ENCODE measurements at regions not wholly inside any gene's neighbourhood (a gene's known extent, or its start where the extent isn't known, plus 50 kb on each side); places are given as distances from the start of the nearest gene placed in this dataset.
A peak's percentile ranks its signal among the peaks of the same experiment; 100 is the strongest.
"Not testable (repeated sequence)": the region's sequence is repeated elsewhere in the genome, so short reads cannot be mapped to it uniquely, and the experiment has no call there.

DNA sequence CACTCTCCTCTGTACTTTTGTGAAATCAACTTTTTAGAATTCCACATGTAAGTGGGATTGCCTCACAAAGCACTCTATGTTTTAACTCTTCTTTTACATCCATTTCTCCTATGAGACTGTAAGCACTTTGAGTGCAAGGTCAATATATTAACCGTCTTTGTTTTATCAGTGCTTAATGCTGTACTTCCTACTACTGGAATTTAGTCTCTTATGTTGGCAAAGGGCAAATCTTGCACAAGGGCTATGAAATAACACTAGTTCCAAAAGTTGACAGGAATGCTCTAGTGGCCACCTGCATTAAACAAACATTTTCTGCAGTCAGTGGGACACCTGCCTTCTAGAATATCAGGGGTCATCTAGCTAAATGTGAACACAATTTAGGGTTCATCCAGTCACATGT, 117.5 kb upstream of the SPATA31A3 start:
- CTCF ChIA-PET; H3K4me1 ChIP-seq; H3K27ac ChIP-seq; H3K9me3 ChIP-seq; DNase-seq (ENCODE audit: low read depth in 1 of 2, low spot score in 1 of 2); ATAC-seq; H3K4me3 ChIP-seq; POLR2A ChIA-PET; FAIRE-seq; H3K4me2 ChIP-seq: not testable (repeated sequence)
- WGBS (ENCODE audit: missing lambda C conversion rate), result 40% methylated on average over 1 of the region's 1 CpG

DNA sequence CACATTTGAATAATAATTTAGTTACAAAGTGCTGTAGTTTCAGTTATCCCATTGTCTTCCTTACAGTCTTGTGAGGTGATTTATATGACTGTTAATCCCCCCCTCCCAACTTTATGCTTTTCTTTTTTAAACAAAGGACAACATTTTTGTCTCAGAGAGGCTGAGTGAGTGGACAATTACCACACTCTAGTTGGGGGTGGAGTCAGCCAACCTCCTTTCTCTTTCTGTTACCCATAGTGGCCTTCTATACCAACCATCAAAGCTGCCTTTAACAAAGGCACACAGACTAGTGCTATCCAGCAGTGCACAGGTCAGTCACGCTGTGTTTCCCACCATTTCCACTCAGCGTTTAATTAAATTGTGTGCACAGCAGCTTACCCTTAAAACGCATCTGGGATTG, 114.3 kb upstream of the SPATA31A3 start:
- H3K4me2 ChIP-seq; FAIRE-seq; H3K27ac ChIP-seq; H3K9me3 ChIP-seq; ATAC-seq; CTCF ChIA-PET; H3K4me3 ChIP-seq; DNase-seq (ENCODE audit: low read depth in 1 of 2, low spot score in 1 of 2); H3K4me1 ChIP-seq; POLR2A ChIA-PET: not testable (repeated sequence)
- 69% methylated on average over 3 of the region's 3 CpGs for WGBS (ENCODE audit: missing lambda C conversion rate)

DNA sequence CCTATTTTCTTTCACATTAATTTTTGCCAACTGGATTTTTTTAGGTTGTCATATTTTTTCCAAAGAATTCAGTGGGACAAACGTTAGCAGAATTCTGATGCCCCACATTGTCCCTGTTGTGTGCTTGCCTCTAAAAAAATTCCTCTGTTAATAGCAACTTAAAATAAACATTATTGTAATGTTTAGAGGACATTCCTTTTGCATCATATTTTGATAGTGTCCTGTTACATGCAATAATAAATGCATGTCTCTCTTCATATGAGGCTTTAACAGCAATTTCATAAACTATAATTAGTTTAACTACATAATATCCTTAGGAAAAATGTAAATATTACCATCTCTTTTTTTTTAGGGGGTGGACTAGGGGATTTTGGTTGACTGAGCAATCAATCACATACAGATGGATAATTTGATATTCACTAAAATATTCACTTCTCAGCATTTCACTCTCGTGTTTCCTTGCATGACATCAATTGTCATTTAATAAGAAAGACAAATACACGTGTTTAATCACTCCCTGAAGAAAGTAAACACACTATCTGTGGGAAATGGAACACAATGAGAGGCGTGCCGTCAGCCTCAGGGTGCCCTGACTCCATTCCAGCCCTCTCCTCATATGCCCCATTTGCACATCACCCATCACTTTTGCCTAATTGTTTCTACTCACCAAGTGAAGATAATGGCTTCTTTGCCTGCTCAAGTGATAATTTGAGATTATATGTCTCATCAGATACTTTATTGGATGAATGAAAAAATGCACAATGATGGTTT, 110.3 kb upstream of the SPATA31A3 start:
- H3K9me3 ChIP-seq; H3K4me3 ChIP-seq; CTCF ChIA-PET; H3K4me1 ChIP-seq; DNase-seq (ENCODE audit: low read depth in 1 of 2, low spot score in 1 of 2); FAIRE-seq; H3K27ac ChIP-seq; H3K4me2 ChIP-seq; POLR2A ChIA-PET: not testable (repeated sequence)
- ATAC-seq, result peak in 1 of 2 experiments; percentile 81; a peak in 2 of 6 replicates
- WGBS (ENCODE audit: missing lambda C conversion rate), result 29% methylated on average over 3 of the region's 5 CpGs

DNA sequence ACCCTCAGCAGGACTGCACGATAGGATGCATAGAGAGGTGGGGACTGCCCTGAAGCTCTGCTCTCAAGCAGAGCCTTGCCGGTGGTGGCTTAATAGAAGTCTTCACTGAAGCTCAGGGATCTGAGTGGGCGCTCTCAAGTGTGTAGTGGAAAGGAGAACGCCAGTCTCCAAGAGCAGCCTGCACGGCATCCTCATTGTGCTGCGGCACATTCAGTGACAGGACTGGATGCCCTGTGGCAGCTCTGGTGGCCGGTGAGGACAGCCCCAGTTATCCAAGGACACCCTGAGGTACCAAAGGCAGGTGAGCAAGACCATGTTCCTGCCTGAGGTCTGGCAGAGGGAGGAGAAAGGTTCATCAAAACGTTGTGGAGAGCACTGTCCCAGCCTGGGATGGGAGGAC, 98.8 kb upstream of the SPATA31A3 start:
- POLR2A ChIA-PET; DNase-seq (ENCODE audit: low read depth in 1 of 2, low spot score in 1 of 2): not testable (repeated sequence)

DNA sequence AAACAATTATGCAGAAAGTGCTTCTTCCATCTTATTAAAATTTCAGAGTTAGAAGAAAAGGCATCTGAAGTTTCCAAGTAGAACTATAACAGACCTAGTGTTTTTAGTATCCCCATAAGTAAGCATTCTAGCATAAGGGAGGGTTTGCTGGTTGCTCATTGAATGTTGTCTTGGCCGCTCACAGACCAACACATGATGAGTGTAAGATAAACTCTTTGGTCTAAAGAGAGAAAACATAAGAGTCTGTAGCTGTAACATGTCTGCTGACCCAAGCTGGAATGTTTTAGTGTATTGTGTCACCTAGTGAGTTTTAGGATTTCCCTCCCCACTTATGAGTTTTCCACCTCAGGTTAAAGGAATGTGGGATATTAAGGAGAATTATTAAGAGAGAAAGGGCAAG, 94.5 kb upstream of the SPATA31A3 start:
- H3K27ac ChIP-seq; CTCF ChIA-PET; H3K4me2 ChIP-seq; H3K4me1 ChIP-seq; ATAC-seq; DNase-seq (ENCODE audit: low read depth in 1 of 2, low spot score in 1 of 2); H3K4me3 ChIP-seq; POLR2A ChIA-PET; FAIRE-seq; H3K9me3 ChIP-seq: not testable (repeated sequence)
- 92% methylated on average over 1 of the region's 1 CpG for WGBS (ENCODE audit: missing lambda C conversion rate)

More for the DNA sequence above, 98.8 kb upstream of the SPATA31A3 start:
- H3K4me3 ChIP-seq, ATAC-seq, H3K4me2 ChIP-seq, H3K27ac ChIP-seq, H3K4me1 ChIP-seq, FAIRE-seq, CTCF ChIA-PET, H3K9me3 ChIP-seq: not testable (repeated sequence)
- 82% methylated on average over 8 of the region's 8 CpGs for WGBS (ENCODE audit: missing lambda C conversion rate)

DNA sequence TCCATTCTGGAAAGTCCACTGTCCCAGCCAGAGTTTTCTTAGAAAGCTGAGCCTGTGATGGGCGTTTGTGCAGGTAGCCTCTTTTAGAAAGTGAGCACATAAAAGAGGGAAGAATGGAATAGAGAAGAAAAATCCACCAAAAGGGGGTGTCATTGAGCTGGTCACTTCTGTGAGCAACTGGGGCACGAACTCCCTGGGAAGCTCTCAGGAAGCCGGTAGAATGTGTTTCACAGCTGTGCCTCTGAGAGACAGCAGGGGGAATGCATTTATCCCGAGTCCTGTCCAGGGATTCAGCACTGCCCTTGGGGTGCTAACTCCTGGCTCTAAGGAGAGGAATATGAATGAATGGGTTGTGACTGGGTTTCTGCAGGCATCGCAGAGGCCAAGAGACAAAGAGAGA, 73.8 kb upstream of the SPATA31A3 start:
- peak in 1 of 2 experiments; percentile 0 for DNase-seq (ENCODE audit: low read depth in 1 of 2, low spot score in 1 of 2)
- WGBS (ENCODE audit: missing lambda C conversion rate), result 84% methylated on average over 5 of the region's 5 CpGs
- ATAC-seq, H3K4me2 ChIP-seq, CTCF ChIA-PET, POLR2A ChIA-PET, H3K4me1 ChIP-seq, H3K27ac ChIP-seq, FAIRE-seq, H3K9me3 ChIP-seq, H3K4me3 ChIP-seq: not testable (repeated sequence)

DNA sequence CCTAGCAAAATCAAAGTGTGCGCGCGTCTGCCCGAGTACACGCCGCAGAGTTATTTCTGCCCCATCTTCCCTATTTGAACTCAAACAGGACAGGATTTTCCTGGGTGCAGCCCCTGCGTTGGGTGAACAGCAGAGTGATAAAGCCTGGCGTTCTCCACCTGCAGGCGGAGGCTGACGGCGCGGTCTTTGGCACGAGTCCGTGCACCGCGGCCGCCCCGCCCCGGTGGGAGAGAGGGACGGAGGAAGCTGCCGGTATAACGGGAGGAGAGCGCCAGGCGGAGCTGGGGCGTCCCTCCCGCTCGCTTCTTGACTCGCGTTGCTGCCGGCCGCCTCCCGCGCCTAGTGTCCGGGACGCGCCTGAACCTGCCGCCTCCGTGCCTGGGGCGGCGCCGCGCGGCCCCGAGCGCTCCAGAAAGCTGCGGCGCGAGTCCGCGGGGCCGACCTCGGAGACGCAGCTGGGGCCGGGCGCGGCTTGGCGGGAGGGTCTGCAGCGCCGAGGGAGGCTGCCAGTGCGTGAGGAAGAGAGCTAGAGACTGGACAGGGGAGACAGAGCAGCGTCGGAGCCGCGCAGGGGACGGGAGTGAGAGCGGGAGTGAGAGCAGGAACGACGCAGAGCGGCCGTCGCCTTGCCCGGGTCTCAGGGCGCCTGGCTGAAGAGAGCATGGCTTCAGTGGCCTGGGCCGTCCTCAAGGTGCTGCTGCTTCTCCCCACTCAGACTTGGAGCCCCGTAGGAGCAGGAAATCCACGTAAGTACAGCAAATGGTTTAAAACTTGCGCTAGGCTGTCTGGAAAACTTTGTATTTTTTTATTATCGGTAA, 66.8 kb upstream of the SPATA31A3 start:
- Histone ChIP-seq H3K27ac (peak overlapping the region; percentile 55 to 75; a peak in 5 of 6 replicates), H3K4me3 (peak overlapping the region; percentile 35), H3K4me2 (peak overlapping the region; percentile 50; the same call in 1 of the 3 replicates)
- H3K9me3 ChIP-seq, POLR2A ChIA-PET, FAIRE-seq, H3K4me1 ChIP-seq, CTCF ChIA-PET: not testable (repeated sequence)
- TF ChIP-seq, protein P1, sequence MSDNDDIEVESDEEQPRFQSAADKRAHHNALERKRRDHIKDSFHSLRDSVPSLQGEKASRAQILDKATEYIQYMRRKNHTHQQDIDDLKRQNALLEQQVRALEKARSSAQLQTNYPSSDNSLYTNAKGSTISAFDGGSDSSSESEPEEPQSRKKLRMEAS (IDR thresholded peaks at IDR 0.05), result 0 out of 2 replicates have a peak, but pooled peaks have one; percentile 25
- TF ChIP-seq RAD21 (conservative IDR thresholded peaks at IDR 0.05 in 1 of 2, IDR thresholded peaks at IDR 0.05 in 1 of 2) (0 out of 5 replicates have a peak, but pooled peaks have one; percentile 7 to 11), SMC3 (IDR thresholded peaks at IDR 0.05) (0 out of 3 replicates have a peak, but pooled peaks have one; percentile 5)
- DNase-seq (ENCODE audit: low read depth in 1 of 2, low spot score in 1 of 2) (peak in 1 of 2 experiments; percentile 68), ATAC-seq (peak; percentile 82 to 100; a peak in 5 of 6 replicates)
- 3% methylated on average over 8 of the region's 78 CpGs for WGBS (ENCODE audit: missing lambda C conversion rate)

Small RNAs in the stretch of these regions (small RNA-seq; reads per million reads assigned to genes)
- 0 reads per million in 6 experiments for gene RN7SL422P
